NT2/D1 (cell line): ENCODE measurements at regions not wholly inside any gene's neighbourhood (a gene's known extent, or its start where the extent isn't known, plus 50 kb on each side); places are given as distances from the start of the nearest gene placed in this dataset.
A peak's percentile ranks its signal among the peaks of the same experiment; 100 is the strongest.

Experiments used
- DNase-seq: peaks from one replicate; pipeline ENCODE4 v3.0.0-alpha.2; 2011; ENCODE audit warnings: low read depth, low spot score
- H3K27me3 ChIP-seq: 2 replicates; pipeline ENCODE4 v1.6.0; 2011; ENCODE audit warnings: mild to moderate bottlenecking; ENCODE audit not compliant: insufficient read length, insufficient read depth
- H3K36me3 ChIP-seq: 2 replicates; pipeline ENCODE4 v1.6.1; 2011; ENCODE audit warnings: mild to moderate bottlenecking, low read length, mixed read lengths; ENCODE audit not compliant: insufficient read depth, insufficient read length
- H3K4me1 ChIP-seq: 2 replicates; pipeline ENCODE4 v1.5.1; 2011; ENCODE audit not compliant: insufficient read depth, insufficient read length
- H3K4me3 ChIP-seq: 2 replicates; pipeline ENCODE4 v1.5.1; 2011; ENCODE audit warnings: low read depth; ENCODE audit not compliant: insufficient read length
- H3K9ac ChIP-seq: 2 replicates; pipeline ENCODE4 v1.6.0; 2011; ENCODE audit warnings: low read depth; ENCODE audit not compliant: insufficient read length
- H3K9me3 ChIP-seq: 2 replicates; pipeline ENCODE4 v1.5.1; 2011; ENCODE audit warnings: mild to moderate bottlenecking, low read length; ENCODE audit not compliant: insufficient read depth
- SUZ12 ChIP-seq: IDR thresholded peaks from 2 replicates; pipeline ENCODE4 v1.6.1; 2011; ENCODE audit not compliant: insufficient read length, insufficient read depth; ENCODE audit errors: extremely low read depth
- YY1 ChIP-seq: IDR thresholded peaks from 2 replicates; pipeline ENCODE4 v1.6.1; 2011; ENCODE audit not compliant: insufficient read length, insufficient read depth
- ZNF274 ChIP-seq: IDR thresholded peaks from 2 replicates; pipeline ENCODE4 v1.6.1; 2011; ENCODE audit warnings: mild to moderate bottlenecking, low read depth, low read length

DNA sequence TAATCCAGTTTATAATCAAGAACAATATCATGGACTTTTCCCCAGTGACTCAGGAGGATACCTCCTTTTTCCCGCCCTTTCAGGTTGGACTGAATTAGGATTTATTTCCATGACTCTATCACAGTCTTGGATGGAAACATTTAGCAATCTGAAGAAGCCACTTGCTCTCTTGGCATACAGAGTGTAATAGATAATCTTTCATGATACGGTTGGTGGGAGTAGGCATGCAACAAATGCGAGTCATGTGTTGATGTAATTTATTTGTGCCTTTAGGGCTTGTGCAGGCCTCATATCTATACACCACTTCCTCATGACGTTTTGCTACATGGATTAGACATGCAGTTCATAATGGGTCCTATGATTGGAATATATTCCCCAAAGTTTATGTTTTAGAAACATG, 54.2 kb upstream of the MCTP2 start:
- DNase-seq = no peak
- Histone ChIP-seq H3K36me3 (no peaks in the 10 kb centered on the region), H3K4me3 (no peak overlapping the region), H3K27me3 (no peaks in the 10 kb centered on the region), H3K9ac (no peak overlapping the region), H3K9me3 (no peaks in the 10 kb centered on the region), H3K4me1 (no peaks in the 10 kb centered on the region)
- TF ChIP-seq SUZ12 (no peak), ZNF274 (no peak), YY1 (no peak)

DNA sequence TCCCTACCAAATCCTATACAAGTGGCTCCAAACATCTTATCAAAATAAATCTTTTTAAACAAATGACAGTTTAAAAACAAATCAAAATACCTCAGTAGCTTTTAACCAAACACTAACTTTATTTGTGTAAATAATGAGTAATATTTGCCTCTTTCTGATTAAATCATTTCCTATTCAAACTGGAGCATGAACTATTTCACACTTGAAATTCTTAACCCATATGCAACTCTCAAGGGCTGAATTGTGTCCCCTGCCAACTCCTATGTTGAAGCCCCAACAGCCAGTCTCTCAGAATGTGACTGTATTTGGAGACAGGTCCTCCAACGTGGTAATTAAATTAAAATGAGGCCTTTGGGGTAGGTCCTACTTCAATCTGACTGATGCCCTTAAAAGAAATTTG, 55.9 kb upstream of the MCTP2 start:
- H3K36me3 ChIP-seq = no peaks in the 10 kb centered on the region
- H3K4me1 ChIP-seq = no peaks in the 10 kb centered on the region
- no peak overlapping the region for H3K4me3 ChIP-seq
- no peaks in the 10 kb centered on the region for H3K9me3 ChIP-seq
- TF ChIP-seq SUZ12 = no peak
- TF ChIP-seq YY1 = no peak
- TF ChIP-seq ZNF274 = no peak
- no peak overlapping the region for H3K9ac ChIP-seq
- H3K27me3 ChIP-seq = no peaks in the 10 kb centered on the region
- DNase-seq = no peak

DNA sequence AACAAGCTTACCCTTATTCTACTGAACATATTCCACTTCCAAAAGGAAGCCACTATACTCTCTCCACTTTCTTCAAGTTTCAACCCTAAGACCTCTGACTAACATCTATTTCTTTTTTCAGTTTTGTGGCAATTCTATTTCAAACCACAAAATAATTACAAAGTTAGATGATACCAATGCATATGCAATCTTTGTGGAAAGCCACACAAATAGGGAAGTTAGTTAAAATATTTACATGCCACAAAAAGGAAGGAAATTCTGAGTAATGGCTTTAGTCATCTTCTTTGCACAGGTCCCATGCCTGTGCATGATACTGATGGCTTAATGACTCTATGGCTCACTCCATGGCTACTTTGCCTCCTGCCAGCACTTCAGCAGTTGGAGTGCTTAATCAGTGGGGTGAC, 57.0 kb upstream of the MCTP2 start:
- Histone ChIP-seq H3K4me3 (no peak overlapping the region), H3K36me3 (no peaks in the 10 kb centered on the region), H3K9me3 (no peaks in the 10 kb centered on the region), H3K4me1 (no peaks in the 10 kb centered on the region), H3K9ac (no peak overlapping the region), H3K27me3 (no peaks in the 10 kb centered on the region)
- TF ChIP-seq ZNF274 = no peak
- TF ChIP-seq SUZ12 = no peak
- no peak for TF ChIP-seq YY1
- DNase-seq = no peak

DNA sequence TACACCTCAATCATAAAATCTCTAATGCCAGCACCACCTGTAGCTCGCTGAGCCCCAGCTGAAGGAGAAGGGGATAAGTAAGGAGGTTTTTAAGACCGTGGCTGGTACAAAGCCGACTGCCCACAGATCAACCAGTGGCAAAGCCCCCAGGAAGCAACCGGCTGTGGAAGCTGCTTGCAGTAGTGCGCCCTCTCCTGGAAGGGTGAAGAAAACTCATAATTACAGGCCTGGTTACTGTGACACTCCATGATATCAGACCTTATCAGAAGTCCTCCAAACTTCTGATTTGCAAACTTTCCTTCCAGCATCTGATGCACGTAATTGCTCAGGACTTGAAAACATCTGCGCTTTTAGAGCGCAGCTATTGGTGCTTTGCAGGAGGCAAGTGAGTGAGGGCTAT, 63.1 kb upstream of the MCTP2 start:
- H3K36me3 ChIP-seq = no peaks in the 10 kb centered on the region
- H3K4me1 ChIP-seq = no peaks in the 10 kb centered on the region
- H3K9ac ChIP-seq = no peak overlapping the region
- H3K4me3 ChIP-seq = no peak overlapping the region
- TF ChIP-seq SUZ12 = no peak
- TF ChIP-seq YY1 = no peak
- TF ChIP-seq ZNF274 = no peak
- no peaks in the 10 kb centered on the region for H3K9me3 ChIP-seq
- H3K27me3 ChIP-seq = no peaks in the 10 kb centered on the region
- no peak for DNase-seq

DNA sequence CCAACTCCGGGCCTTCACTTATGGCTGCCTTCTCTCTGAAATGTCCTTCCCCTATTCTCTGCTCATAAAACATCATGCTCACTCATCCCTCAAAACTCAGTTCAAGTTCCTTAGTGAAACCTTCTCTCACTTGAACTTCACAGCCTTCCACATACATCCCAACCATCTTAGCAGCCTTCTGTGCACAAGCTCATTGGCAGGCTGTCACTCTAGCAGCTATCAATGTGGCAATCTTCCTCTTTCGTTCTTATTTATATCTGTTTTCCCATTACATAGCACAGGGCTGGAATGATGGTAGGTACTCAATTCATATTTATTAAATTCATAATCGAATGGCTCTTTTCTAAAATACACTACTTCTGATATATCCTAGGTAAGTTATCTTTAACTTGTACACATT, 66.4 kb upstream of the MCTP2 start:
- no peaks in the 10 kb centered on the region for H3K4me1 ChIP-seq
- DNase-seq = no peak
- no peaks in the 10 kb centered on the region for H3K27me3 ChIP-seq
- no peak overlapping the region for H3K4me3 ChIP-seq
- no peak overlapping the region for H3K9ac ChIP-seq
- TF ChIP-seq SUZ12 (no peak), ZNF274 (no peak), YY1 (no peak)
- no peaks in the 10 kb centered on the region for H3K9me3 ChIP-seq
- no peaks in the 10 kb centered on the region for H3K36me3 ChIP-seq

DNA sequence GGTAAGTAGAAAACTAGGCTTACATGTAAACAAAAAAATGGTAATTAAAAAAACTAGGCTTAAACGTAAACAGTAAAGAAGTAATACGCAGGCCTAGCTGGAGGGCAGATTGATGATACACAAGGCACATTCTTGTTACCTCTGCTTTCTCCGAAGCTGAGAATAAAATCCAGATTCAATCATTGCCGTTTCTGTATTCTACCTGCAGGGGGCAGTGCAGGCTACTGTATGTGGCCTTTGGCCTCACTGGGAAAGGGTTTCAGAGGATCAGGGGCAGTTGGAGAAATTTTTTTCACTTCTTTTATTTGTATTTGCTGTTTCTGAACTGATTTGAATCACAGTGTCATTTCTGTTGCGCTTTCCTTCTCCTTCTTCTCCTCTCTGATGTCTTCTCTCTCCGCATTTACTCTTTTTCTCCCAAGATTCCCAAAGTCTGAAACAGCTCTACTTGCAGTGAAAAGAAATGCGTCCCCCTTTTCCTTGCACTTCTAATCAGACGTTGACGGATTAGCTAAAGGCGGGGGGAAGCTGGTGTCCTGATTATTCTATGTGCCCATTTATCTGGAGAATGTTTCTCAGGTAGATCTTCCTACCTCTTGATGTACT, 67.1 kb upstream of the MCTP2 start:
- no peaks in the 10 kb centered on the region for H3K27me3 ChIP-seq
- no peaks in the 10 kb centered on the region for H3K36me3 ChIP-seq
- no peak overlapping the region for H3K9ac ChIP-seq
- H3K9me3 ChIP-seq = no peaks in the 10 kb centered on the region
- TF ChIP-seq SUZ12 (no peak), ZNF274 (no peak), YY1 (no peak)
- H3K4me3 ChIP-seq = no peak overlapping the region
- H3K4me1 ChIP-seq = no peaks in the 10 kb centered on the region
- DNase-seq = peak; percentile 65

DNA sequence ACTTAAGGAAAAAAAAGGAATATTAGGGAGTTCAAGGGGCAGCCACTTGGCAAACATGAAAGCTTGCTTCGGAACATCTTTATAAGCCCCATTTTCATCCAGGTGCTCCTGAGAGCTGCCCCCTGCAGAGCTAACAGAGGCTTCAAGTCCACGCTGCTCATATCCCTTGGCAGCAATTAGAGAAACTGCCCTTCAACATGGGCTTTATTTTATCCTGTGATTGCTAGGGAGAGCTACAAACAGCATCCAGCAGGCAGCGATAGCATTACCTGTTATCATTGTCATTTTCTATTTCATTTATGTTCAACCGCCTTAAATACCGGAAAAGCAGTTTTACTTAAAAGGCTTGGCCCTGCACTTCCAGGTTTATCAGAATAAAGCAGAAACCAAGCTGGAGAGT, 68.4 kb upstream of the MCTP2 start:
- Histone ChIP-seq H3K27me3 (no peaks in the 10 kb centered on the region), H3K4me3 (no peak overlapping the region), H3K36me3 (no peaks in the 10 kb centered on the region), H3K4me1 (no peaks in the 10 kb centered on the region), H3K9ac (no peak overlapping the region), H3K9me3 (no peaks in the 10 kb centered on the region)
- TF ChIP-seq SUZ12 (no peak), YY1 (no peak), ZNF274 (no peak)
- DNase-seq = no peak

DNA sequence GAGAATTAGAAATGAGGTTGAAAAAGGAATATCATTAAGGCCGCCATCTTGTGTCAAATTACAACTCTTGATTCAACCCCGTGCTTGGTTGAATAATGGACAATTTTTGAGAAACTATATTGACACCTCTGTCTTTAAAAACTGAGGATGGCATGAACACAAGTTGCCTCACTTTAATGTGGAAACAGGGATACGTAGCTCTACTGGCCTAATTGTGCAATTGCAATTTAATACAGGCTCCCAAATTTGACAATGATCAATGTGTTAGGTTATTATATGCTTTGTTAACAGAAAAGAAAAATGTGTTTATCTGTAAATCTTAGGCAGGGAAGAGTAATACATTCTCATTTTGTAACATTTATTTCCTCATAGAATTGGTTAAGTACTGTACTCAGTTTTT, 77.1 kb upstream of the MCTP2 start:
- no peak overlapping the region for H3K4me3 ChIP-seq
- no peaks in the 10 kb centered on the region for H3K27me3 ChIP-seq
- no peaks in the 10 kb centered on the region for H3K4me1 ChIP-seq
- no peaks in the 10 kb centered on the region for H3K9me3 ChIP-seq
- no peaks in the 10 kb centered on the region for H3K36me3 ChIP-seq
- TF ChIP-seq YY1 = no peak
- no peak for TF ChIP-seq ZNF274
- no peak for TF ChIP-seq SUZ12
- no peak overlapping the region for H3K9ac ChIP-seq
- no peak for DNase-seq
